HL-60 (cell line): ENCODE measurements at regions not wholly inside any gene's neighbourhood (a gene's known extent, or its start where the extent isn't known, plus 50 kb on each side); places are given as distances from the start of the nearest gene placed in this dataset.

Source experiments
- DNase-seq, 2 experiments: peaks; one replicate each; pipeline ENCODE4 v3.0.0-alpha.2; 2010 to 2020; ENCODE audit warnings: low read depth in 1 of 2, low spot score in 1 of 2
- H3K27ac ChIP-seq: fragments of 250-450 bp; sonication (Bioruptor Pico); replicated peaks from 2 replicates; pipeline ENCODE4 v1.5.1; 2020; ENCODE audit warnings: mild to moderate bottlenecking, moderate library complexity
- H3K27me3 ChIP-seq: fragments of 250-450 bp; sonication (Bioruptor Pico); 2 replicates; pipeline ENCODE4 v1.5.1; 2021; ENCODE audit warnings: mild to moderate bottlenecking, moderate library complexity; ENCODE audit not compliant: insufficient read depth, poor library complexity, severe bottlenecking
- H3K4me3 ChIP-seq: replicated peaks from 2 replicates; pipeline ENCODE4 v1.5.1; 2011; ENCODE audit warnings: mild to moderate bottlenecking, control low read depth, low read length; ENCODE audit not compliant: insufficient read depth
- CTCF ChIP-seq: IDR thresholded peaks from one replicate; pipeline ENCODE4 v1.5.1; 2011; ENCODE audit warnings: low read length, control low read depth, inconsistent platforms; ENCODE audit not compliant: insufficient read depth
- GABPA ChIP-seq: IDR thresholded peaks from 2 replicates; pipeline ENCODE4 v1.6.1; 2012; ENCODE audit warnings: low read depth
- POLR2AphosphoS5 ChIP-seq: IDR thresholded peaks from 2 replicates; pipeline ENCODE4 v1.6.1; 2012; ENCODE audit warnings: low read depth
- REST ChIP-seq: IDR thresholded peaks from 2 replicates; pipeline ENCODE4 v1.6.1; 2012; ENCODE audit warnings: low read depth; ENCODE audit not compliant: insufficient replicate concordance
- SPI1 ChIP-seq: IDR thresholded peaks from 2 replicates; pipeline ENCODE4 v1.6.1; 2012; ENCODE audit warnings: low read depth, mild to moderate bottlenecking, borderline replicate concordance

- H3K27ac ChIP-seq = no peak overlapping the region
- no peak for DNase-seq
- no peak for TF ChIP-seq REST
- TF ChIP-seq POLR2AphosphoS5 = no peak
- no peak for TF ChIP-seq CTCF
- TF ChIP-seq GABPA = no peak
- no peak for TF ChIP-seq SPI1
- H3K27me3 ChIP-seq = no peaks in the 10 kb centered on the region
- H3K4me3 ChIP-seq = no peak overlapping the region
These were observed 1149.2 kb upstream of the AUTS2 start for GRCh38 chr7:68449099-68449498.

- TF ChIP-seq SPI1 (no peak), GABPA (no peak), CTCF (no peak), REST (no peak)
- Histone ChIP-seq H3K27me3 (no peaks in the 10 kb centered on the region), H3K4me3 (no peak overlapping the region), H3K27ac (no peak overlapping the region)
- DNase-seq = no peak
These were observed 1148.5 kb upstream of the AUTS2 start for GRCh38 chr7:68449816-68450215.

- TF ChIP-seq SPI1 (no peak), REST (no peak), POLR2AphosphoS5 (no peak), GABPA (no peak), CTCF (no peak)
- DNase-seq = no peak
- Histone ChIP-seq H3K27ac (no peak overlapping the region), H3K4me3 (no peak overlapping the region), H3K27me3 (no peaks in the 10 kb centered on the region)
These were observed 1143.3 kb upstream of the AUTS2 start for GRCh38 chr7:68454931-68455330.
